Activated CD4-positive, alpha-beta T cell treated with anti-CD3 and anti-CD28 coated beads for 24 hours (primary cell): ENCODE measurements at regions not wholly inside any gene's neighbourhood (a gene's known extent, or its start where the extent isn't known, plus 50 kb on each side); places are given as distances from the start of the nearest gene placed in this dataset.

ENCODE experiments used
- DNase-seq, 2 donors: peaks; one replicate each; pipeline ENCODE4 v3.0.0-alpha.2; 2020; ENCODE audit warnings: low read depth in 2 of 2

DNA sequence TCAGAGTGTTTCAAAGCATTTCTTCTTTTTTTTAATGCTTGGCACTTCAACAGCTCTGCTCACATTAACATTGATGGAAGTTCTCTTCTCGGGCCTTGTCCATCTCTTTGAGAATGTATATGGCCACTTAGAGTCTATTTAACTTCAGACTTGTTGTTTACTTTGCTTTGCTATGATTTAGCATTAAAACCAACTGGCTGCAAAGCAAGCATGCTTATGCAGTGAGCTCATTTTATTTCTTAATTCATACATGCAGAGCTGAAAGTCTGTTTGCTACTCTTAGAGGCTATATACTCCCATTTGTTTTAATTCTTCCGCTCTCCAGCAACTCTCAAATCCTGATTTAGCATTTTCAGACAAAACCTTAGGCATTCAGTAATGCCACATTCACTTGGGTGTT is 107.6 kb upstream of the PACRGL start:
- DNase-seq, result no peak

GRCh38 chr4:20598626-20599025 is 101.6 kb upstream of the PACRGL start:
- no peak for DNase-seq

DNA sequence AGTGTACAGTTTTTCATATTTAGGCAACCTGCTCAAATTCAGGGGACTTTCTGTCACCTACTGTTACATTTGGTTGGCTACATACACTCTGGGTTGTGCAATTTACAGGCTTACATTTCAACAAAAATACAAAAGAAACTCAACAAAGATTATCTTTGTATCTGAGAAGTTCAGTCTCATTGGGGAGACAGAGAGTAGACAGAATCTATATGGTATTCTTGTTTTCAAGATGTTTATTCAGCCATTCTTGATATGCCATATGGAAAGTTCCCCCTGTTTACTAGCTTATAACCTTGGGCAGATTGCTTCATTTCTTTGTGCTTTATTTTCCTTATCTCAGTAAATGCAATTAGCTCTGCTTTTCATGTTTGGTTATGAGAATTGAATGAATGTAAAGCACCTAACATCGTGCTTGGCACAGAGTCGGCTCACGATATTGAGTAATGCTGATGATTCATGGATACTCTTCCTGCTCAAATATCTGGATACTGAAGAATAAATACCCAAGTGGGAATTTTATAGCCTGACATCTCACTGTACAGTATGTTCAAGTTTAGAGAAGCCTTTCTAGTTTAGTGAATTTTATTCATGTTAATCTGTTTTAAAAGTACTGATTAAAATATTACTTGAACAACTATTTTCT is 96.5 kb upstream of the PACRGL start:
- DNase-seq, result no peak

- no peak for DNase-seq
Measured at GRCh38 chr4:20612313-20612712, 87.9 kb upstream of the PACRGL start.

GRCh38 chr4:20614816-20615215 is 85.4 kb upstream of the PACRGL start:
- DNase-seq, result no peak

GRCh38 chr4:20615486-20616260 is 84.6 kb upstream of the PACRGL start:
- DNase-seq, result no peak

DNA sequence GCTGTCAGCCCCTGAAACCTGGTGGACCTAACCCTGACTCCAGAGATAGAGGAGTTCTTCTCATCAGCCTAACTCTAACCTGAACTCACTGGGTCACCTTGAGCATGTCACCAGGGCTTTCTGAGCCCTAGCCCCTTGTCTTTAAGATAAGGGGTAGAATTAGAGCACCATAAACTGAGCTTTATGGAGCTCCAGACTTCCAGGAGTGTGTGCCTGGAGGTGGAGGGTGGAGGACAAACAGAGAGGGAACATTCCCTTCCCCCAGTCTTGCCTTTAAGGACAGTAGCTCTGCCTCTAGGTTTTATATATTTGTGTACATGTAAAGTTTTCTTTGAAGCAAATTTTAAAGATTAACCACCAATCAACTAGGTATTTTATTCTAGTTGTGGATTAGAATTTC is 83.9 kb upstream of the PACRGL start:
- no peak for DNase-seq

DNA sequence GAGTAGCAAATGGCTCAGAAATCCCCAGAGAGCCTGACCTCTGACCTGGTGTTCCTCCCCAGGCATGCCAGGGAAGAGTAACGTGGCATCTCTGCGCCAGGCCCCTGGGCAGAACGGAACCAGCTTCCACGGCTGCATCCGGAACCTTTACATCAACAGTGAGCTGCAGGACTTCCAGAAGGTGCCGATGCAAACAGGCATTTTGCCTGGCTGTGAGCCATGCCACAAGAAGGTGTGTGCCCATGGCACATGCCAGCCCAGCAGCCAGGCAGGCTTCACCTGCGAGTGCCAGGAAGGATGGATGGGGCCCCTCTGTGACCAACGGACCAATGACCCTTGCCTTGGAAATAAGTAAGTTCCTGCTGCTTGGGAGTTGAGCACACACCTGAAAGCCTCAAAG is 83.4 kb upstream of the PACRGL start:
- DNase-seq, result no peak

GRCh38 chr4:20617678-20618396 is 82.4 kb upstream of the PACRGL start:
- DNase-seq, result no peak

DNA sequence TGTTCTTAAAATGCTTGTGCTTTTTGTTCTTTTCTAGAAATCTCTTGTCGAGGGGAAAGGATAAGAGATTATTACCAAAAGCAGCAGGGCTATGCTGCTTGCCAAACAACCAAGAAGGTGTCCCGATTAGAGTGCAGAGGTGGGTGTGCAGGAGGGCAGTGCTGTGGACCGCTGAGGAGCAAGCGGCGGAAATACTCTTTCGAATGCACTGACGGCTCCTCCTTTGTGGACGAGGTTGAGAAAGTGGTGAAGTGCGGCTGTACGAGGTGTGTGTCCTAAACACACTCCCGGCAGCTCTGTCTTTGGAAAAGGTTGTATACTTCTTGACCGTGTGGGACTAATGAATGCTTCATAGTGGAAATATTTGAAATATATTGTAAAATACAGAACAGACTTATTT is 81.5 kb upstream of the PACRGL start:
- DNase-seq, result no peak

DNA sequence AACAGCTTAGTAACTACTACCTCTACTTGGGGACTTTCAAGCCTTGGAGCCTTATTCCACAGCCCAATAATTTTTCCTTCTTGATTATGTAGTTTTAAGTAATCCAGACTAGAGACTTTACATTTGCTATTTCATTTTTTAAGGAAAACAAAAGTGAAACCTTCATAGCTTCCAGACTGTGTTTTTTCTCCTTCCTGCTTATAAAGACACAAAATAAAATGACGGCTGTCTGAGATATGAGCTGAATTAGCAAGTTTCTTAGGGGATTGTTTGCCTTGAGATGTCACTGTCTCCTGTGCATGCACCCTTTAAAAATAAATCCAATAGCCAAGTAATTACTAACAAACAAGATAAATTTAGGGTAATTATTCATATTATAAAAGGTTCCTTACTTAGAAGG is 78.8 kb upstream of the PACRGL start:
- DNase-seq, result no peak

DNA sequence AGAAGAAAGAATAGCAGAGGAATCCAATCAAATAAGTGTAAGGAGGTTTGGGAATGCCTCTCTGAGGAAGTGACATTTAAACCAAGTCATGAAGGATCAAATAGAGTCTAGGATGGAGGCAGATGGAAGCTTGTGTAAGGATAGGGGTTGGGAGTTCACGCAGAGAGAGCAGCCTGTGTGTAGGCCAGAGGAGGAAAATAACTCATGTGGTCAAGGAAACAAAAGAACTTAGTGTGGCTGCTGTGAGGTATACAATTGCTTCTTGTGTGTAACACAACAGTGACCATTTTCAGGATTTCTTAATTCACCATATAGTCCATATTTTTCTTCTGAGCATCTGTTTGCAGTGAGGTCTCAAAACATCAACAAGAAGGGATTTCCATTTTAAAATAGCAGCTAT is 77.6 kb upstream of the PACRGL start:
- no peak for DNase-seq

- DNase-seq, result no peak
Measured at GRCh38 chr4:20623939-20624338, 76.3 kb upstream of the PACRGL start.

DNA sequence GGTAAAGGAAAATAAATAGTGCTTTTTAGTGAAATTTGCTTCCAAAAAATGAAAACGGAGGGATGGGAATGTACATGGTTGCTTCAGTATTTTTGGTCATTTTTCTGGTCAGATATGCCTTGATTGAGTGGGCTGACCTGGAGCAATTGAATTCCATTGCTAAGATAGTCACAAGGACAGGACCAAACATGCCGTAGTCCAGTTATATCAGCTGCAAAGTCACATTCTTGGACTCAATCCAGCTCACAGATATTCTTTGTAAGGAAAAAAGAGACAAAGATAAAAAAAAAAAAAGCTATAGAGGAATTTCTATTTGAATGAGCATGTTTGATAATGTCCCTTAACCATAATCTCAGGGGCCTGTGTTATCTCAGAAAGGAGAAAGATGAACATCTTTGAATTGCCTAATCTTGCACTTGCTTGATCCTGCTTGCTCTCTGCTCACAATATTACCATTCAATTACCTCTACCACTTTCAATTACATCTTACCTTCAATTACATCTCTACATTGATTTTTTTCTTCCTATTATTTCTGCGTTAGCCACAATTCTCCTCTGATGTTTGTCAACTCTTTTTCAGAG is 75.4 kb upstream of the PACRGL start:
- no peak for DNase-seq

- no peak for DNase-seq
Measured at GRCh38 chr4:20625426-20625825, 74.8 kb upstream of the PACRGL start.

DNA sequence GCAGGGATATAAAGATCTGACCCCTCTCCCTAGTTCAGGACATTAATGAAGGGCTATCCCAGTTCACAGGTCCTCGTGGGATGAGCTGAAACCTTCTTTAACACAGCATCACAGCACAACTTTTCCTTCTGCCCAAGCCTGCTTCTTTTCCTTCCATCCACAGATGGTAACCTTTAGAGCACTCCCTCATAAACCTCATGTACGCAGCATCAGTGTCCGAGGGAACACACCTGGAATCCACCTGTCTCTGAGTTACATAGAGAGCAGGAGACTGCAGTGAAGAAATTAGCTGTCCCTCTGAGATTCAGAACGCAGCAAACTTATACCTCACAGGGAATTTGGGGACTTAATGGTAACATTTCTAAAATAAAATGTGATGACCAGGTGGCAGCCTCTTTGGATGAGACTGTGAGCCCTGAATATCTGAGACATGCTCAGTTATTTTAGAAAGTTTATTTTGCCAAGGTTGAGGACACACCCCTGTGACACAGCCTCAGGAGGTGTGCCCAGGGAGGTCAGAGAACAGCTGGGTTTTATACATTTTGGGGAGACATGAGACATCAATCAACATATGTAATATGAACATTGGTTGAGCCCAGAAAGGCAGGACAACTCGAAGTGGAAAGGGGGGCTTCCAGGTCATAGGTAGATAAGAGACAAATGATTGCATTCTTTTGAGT is 73.8 kb upstream of the PACRGL start:
- DNase-seq, result no peak

- no peak for DNase-seq
Measured at GRCh38 chr4:20627866-20628265, 72.4 kb upstream of the PACRGL start.

GRCh38 chr4:20629186-20630106 is 70.8 kb upstream of the PACRGL start:
- no peak for DNase-seq

- DNase-seq, result no peak
Measured at GRCh38 chr4:20638825-20639224, 61.4 kb upstream of the PACRGL start.

DNA sequence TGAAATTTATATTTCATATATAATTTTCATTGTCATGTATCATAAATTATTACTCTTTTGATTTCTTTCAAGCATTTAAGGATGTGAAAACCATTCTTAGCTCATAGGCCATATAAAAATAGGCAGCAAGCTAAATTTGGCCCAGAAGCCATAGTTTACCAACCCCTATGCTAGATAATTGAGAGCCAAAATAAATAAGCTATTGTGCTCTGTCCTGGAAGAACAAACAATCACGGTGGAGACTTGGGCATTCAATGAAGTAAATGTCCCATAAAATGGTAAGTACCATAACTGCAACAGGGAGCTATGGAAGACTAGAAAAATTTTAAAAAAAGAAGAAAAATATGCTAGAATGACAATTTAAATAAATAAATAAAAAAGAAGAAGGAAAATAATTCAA is 60.9 kb upstream of the PACRGL start:
- DNase-seq, result no peak

DNA sequence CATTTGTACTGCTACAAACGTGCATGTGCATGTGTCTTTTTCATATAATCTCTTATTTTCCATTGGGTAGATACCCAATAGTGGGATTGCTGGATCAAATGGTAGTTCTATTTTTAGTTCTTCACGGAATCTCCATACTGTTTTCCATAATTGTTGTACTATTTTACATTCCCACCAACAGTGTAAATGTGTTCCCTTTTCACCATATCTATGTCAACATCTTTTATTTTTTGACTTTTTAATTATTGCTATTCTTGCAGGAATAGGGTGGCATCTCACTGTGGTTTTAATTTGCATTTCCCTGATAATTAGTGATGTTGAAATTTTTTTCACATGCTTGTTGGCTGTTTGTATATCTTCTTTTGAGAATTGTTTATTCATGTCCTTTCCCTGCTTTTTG is 59.3 kb upstream of the PACRGL start:
- DNase-seq, result no peak
